Panc1 (cell line): ENCODE measurements at regions not wholly inside any gene's neighbourhood (a gene's known extent, or its start where the extent isn't known, plus 50 kb on each side); places are given as distances from the start of the nearest gene placed in this dataset.

Experiments used
- POLR2AphosphoS5 ChIP-seq: IDR thresholded peaks from 2 replicates; pipeline ENCODE4 v1.6.1; 2012; ENCODE audit warnings: mild to moderate bottlenecking, low read depth, low read length, moderate library complexity
- SIN3A ChIP-seq: IDR thresholded peaks from 2 replicates; pipeline ENCODE4 v1.6.1; 2012; ENCODE audit warnings: low read depth, mild to moderate bottlenecking, low read length, moderate library complexity, borderline replicate concordance; ENCODE audit not compliant: insufficient read depth
- TF ChIP-seq, protein P1 (sequence below): fragments of 450-650 bp; IDR thresholded peaks from 2 replicates; pipeline ENCODE4 v1.5.1; 2017; ENCODE audit warnings: mild to moderate bottlenecking
- TF ChIP-seq, protein P2 (sequence below), 2 experiments: IDR thresholded peaks; 2 replicates each; pipeline ENCODE4 v1.6.1; 2011 to 2012; ENCODE audit warnings: low read depth in 2 of 2, control low read depth in 1 of 2, low read length in 1 of 2, mild to moderate bottlenecking in 1 of 2, moderate library complexity in 1 of 2; ENCODE audit not compliant: insufficient read depth in 1 of 2

DNA sequence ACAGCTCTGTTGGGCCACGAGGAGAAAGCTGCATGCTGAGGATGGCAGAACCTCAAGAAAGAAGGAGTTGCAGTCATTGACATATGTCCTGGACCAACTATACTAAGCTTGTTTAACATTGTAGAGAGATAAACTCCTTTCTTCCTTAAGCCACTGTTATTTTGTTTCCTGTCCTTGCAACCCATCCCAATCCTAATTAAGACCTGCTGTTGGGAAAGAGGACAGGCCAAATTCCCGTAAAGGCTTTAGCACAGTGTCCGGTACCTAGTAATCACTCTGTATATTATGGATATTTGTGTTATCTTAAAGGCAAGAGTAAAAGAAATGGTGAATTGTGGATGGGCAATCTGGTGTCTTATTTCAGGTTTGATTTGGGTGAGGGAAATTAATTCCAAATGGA is 53.5 kb upstream of the WSCD2 start:
- TF ChIP-seq, protein P1, sequence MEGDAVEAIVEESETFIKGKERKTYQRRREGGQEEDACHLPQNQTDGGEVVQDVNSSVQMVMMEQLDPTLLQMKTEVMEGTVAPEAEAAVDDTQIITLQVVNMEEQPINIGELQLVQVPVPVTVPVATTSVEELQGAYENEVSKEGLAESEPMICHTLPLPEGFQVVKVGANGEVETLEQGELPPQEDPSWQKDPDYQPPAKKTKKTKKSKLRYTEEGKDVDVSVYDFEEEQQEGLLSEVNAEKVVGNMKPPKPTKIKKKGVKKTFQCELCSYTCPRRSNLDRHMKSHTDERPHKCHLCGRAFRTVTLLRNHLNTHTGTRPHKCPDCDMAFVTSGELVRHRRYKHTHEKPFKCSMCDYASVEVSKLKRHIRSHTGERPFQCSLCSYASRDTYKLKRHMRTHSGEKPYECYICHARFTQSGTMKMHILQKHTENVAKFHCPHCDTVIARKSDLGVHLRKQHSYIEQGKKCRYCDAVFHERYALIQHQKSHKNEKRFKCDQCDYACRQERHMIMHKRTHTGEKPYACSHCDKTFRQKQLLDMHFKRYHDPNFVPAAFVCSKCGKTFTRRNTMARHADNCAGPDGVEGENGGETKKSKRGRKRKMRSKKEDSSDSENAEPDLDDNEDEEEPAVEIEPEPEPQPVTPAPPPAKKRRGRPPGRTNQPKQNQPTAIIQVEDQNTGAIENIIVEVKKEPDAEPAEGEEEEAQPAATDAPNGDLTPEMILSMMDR, result no peak
- TF ChIP-seq POLR2AphosphoS5, result no peak
- TF ChIP-seq, protein P2, sequence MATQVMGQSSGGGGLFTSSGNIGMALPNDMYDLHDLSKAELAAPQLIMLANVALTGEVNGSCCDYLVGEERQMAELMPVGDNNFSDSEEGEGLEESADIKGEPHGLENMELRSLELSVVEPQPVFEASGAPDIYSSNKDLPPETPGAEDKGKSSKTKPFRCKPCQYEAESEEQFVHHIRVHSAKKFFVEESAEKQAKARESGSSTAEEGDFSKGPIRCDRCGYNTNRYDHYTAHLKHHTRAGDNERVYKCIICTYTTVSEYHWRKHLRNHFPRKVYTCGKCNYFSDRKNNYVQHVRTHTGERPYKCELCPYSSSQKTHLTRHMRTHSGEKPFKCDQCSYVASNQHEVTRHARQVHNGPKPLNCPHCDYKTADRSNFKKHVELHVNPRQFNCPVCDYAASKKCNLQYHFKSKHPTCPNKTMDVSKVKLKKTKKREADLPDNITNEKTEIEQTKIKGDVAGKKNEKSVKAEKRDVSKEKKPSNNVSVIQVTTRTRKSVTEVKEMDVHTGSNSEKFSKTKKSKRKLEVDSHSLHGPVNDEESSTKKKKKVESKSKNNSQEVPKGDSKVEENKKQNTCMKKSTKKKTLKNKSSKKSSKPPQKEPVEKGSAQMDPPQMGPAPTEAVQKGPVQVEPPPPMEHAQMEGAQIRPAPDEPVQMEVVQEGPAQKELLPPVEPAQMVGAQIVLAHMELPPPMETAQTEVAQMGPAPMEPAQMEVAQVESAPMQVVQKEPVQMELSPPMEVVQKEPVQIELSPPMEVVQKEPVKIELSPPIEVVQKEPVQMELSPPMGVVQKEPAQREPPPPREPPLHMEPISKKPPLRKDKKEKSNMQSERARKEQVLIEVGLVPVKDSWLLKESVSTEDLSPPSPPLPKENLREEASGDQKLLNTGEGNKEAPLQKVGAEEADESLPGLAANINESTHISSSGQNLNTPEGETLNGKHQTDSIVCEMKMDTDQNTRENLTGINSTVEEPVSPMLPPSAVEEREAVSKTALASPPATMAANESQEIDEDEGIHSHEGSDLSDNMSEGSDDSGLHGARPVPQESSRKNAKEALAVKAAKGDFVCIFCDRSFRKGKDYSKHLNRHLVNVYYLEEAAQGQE (IDR thresholded peaks at IDR 0.05; ENCODE audit: insufficient read depth in 1 of 2, low read depth in 2 of 2, low read length in 1 of 2), result no peak
- TF ChIP-seq SIN3A, result no peak
